Endothelial cell (in vitro differentiated cells): ENCODE measurements at regions not wholly inside any gene's neighbourhood (a gene's known extent, or its start where the extent isn't known, plus 50 kb on each side); places are given as distances from the start of the nearest gene placed in this dataset.
"Not testable (repeated sequence)": the region's sequence is repeated elsewhere in the genome, so short reads cannot be mapped to it uniquely, and the experiment has no call there.

Experiments used
- DNase-seq: peaks from one replicate; pipeline ENCODE4 v3.0.0; 2021; ENCODE audit warnings: low spot score
- H3K27ac Mint-ChIP-seq: one replicate; pipeline ENCODE4 v1.8.0; 2021; ENCODE audit warnings: mixed read lengths, inconsistent platforms; ENCODE audit not compliant: unreplicated experiment
- H3K27me3 Mint-ChIP-seq: one replicate; pipeline ENCODE4 v1.8.0; 2021; ENCODE audit warnings: mild to moderate bottlenecking, moderate library complexity, mixed read lengths, inconsistent platforms; ENCODE audit not compliant: unreplicated experiment
- H3K36me3 Mint-ChIP-seq: one replicate; pipeline ENCODE4 v1.8.0; 2021; ENCODE audit warnings: mild to moderate bottlenecking, low read depth, mixed read lengths, inconsistent platforms; ENCODE audit not compliant: unreplicated experiment
- H3K4me1 Mint-ChIP-seq: one replicate; pipeline ENCODE4 v1.8.0; 2021; ENCODE audit warnings: mild to moderate bottlenecking, mixed read lengths, inconsistent platforms; ENCODE audit not compliant: unreplicated experiment
- H3K4me3 Mint-ChIP-seq: one replicate; pipeline ENCODE4 v1.8.0; 2021; ENCODE audit warnings: mild to moderate bottlenecking, mixed read lengths, inconsistent platforms; ENCODE audit not compliant: unreplicated experiment
- H3K9me3 Mint-ChIP-seq: one replicate; pipeline ENCODE4 v1.8.0; 2021; ENCODE audit warnings: mixed read lengths, inconsistent platforms; ENCODE audit not compliant: unreplicated experiment
- CTCF ChIP-seq: fragments of 200-600 bp; sonication (generic); IDR thresholded peaks from one replicate; pipeline ENCODE4 v1.5.0; 2021; ENCODE audit warnings: antibody characterized with exemption; ENCODE audit not compliant: unreplicated experiment

DNA sequence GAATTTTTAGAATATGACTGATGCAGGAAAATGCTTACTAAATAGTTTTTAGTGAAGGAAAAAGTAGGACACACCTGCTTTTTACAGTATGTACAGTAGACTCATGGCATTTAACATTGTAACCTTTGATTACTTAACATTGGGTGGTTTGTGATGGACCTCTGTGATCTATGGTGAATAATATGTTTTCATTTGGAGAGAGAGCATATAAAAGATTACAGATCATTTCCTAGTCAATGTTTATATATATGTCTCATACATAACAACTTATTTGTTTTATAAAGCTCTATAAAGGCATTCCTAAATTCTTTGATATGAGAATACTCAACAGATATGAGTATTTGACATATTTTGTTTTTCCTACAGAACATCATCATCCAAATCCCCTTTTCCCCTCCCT, 129.3 kb upstream of the PDE7B start:
- Mint-ChIP-seq H3K4me3 (no peak overlapping the region), H3K9me3 (no peaks in the 10 kb centered on the region), H3K4me1 (no peaks in the 10 kb centered on the region), H3K36me3 (no peaks in the 10 kb centered on the region), H3K27me3 (no peaks in the 10 kb centered on the region), H3K27ac (no peak overlapping the region)
- no peak for DNase-seq
- no peak for TF ChIP-seq CTCF

DNA sequence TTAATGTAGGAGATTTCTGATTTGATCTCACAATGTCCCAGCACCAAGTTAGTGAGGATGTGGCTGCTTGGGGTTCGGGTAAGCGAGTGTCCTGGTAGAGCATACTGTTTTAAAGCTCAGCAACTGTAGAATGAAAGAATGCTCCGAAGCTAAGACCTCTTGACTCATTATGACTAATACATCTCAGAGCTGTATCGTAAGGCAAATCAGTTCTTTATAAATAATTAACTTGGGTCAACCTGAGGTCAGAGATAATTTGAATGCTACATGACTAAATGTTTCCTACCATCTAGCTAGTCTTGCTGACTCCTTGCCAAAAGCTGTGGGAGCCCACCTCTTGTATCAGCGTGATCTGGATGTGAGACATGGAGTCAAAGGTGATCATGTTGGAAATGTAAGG, 128.8 kb upstream of the PDE7B start:
- no peak for DNase-seq
- no peak for TF ChIP-seq CTCF
- Mint-ChIP-seq H3K4me1 (no peaks in the 10 kb centered on the region), H3K4me3 (no peak overlapping the region), H3K27ac (no peak overlapping the region), H3K27me3 (no peaks in the 10 kb centered on the region), H3K36me3 (no peaks in the 10 kb centered on the region), H3K9me3 (no peaks in the 10 kb centered on the region)

DNA sequence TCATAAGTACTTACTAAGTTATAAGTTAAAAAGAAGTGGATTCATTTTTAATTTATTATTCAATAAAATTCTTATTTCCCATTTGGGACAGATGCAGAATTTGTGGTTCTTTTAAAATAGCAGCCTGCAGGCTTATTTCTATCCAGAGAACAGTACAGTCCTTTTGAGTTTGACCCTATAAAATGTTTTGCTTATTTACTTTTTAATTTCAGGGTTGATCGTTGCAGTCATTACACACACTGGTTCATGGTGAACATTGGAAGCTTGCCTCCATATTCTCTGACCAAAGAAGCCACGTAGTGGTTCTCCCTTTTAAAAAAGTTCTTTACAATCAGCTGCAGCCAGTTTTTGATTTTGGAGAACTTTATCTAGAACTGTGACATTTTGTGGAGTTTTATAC, 122.9 kb upstream of the PDE7B start:
- DNase-seq = no peak

GRCh38 chr6:135731116-135731515, 120.4 kb upstream of the PDE7B start:
- Mint-ChIP-seq H3K27me3 (no peaks in the 10 kb centered on the region), H3K27ac (no peak overlapping the region), H3K36me3 (no peaks in the 10 kb centered on the region), H3K4me1 (no peaks in the 10 kb centered on the region), H3K9me3 (no peaks in the 10 kb centered on the region), H3K4me3 (no peak overlapping the region)
- no peak for DNase-seq
- no peak for TF ChIP-seq CTCF

More for the DNA sequence above, 122.9 kb upstream of the PDE7B start:
- Mint-ChIP-seq H3K36me3 (no peaks in the 10 kb centered on the region), H3K9me3 (no peaks in the 10 kb centered on the region), H3K27ac (no peak overlapping the region), H3K4me3 (no peak overlapping the region), H3K4me1 (no peaks in the 10 kb centered on the region), H3K27me3 (no peaks in the 10 kb centered on the region)
- no peak for TF ChIP-seq CTCF

DNA sequence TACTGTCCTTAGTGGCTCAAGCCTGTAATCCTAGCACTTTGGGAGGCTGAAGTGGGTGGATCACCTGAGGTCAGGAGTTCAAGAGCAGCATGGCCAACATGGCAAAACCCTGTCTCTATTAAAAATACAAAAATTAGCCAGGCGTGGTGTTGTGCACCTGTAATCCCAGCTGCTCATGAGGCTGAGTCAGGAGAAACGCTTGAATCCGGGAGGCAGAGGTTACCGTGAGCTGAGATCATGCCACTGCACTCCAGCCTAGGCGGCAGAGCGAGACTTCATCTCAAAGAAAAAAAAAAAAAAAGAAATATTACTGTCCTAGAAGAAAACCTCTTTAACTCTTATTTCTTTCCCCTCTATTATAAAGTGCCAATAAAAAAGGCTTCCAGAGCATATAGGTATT, 115.2 kb upstream of the PDE7B start:
- H3K27ac Mint-ChIP-seq = not testable (repeated sequence)

DNA sequence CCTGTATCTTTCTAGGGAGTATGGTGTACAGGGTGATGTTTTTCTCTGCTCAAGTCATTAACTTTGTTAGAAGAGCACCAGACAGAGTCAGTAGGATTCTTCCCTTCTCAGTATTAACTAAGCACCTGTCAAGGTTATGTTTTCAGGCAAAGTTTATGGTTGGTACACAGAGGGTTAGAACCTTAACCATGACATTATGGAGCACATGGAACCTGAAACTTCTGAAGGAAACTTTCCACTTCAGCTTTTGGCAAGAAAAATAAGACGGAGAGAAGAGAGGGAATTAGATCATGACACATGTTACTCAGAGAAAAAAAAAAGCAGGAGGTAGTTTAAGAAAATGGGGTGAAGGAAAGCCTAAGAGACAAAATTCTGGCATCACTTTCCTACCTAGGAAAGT, 112.9 kb upstream of the PDE7B start:
- no peak for TF ChIP-seq CTCF
- Mint-ChIP-seq H3K4me3 (no peak overlapping the region), H3K27me3 (no peaks in the 10 kb centered on the region), H3K27ac (no peak overlapping the region), H3K4me1 (no peaks in the 10 kb centered on the region), H3K36me3 (no peaks in the 10 kb centered on the region), H3K9me3 (no peaks in the 10 kb centered on the region)
- DNase-seq = no peak

More for the DNA sequence above, 115.2 kb upstream of the PDE7B start:
- not testable (repeated sequence) for H3K4me3 Mint-ChIP-seq, H3K27me3 Mint-ChIP-seq, DNase-seq, H3K36me3 Mint-ChIP-seq, H3K4me1 Mint-ChIP-seq, H3K9me3 Mint-ChIP-seq
